ENCODE measurements at regions not wholly inside any gene's neighbourhood (a gene's known extent, or its start where the extent isn't known, plus 50 kb on each side); places are given as distances from the start of the nearest gene placed in this dataset.

DNA sequence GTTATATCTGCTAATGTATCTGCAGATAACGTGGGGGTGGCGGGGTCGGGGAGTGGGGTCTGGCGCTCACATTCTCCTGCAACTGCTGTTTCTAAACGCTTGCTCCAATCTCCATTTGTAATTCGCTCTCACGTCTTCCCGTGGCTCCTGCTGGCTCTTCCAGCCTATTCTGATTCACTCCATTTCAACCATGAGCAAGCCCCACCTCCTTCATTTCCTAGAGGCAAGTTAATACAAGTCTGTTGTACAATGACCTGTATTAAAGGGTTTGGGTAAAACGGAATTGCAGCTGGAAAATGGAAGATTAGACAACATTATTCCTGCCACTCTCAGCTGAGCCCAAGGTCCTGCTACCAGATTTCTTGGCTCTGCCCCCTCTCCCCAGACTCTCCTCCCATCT, 132.3 kb downstream of the CSNK2A3 start:
- H3K4me1 ChIP-seq (replicated peaks in 1 of 2): peaks cover 0 to 7% of the 10 kb centered on the region in 2 donors
- no peak overlapping the region for H3K4me3 ChIP-seq
- in situ Hi-C loops (cut with MboI; ENCODE audit: low pct_unique_long_range_greater_than_20kb in 2 of 9, low sequenced_read_pairs in 9 of 9, unreplicated experiment in 9 of 9): no loop called here
- no peak for ATAC-seq (replicated peaks in 6 of 8)
- H3K27ac ChIP-seq: no peak overlapping the region
- 77 to 80% methylated on average over 3 to 5 of the region's 9 CpGs; no CpG with 5 or more reads in 8 of the 10 experiments for WGBS, 10 experiments

DNA sequence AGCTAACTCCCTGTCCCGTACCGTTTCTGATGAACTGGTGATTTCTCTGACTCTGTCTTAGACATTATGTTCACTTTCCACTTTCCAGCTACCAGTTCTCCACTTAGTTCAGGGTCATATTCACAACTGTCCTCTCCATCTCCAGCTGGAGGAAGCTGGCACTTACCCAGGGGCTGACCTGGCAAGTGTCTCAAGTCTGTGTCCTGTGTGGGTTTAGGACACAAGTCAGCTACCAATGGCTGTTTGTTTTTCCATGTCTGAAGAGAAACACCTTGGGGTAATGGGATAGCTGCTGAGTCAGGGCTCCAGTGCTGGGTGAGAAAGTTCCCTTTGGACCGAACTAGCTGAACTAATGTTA, 134.4 kb downstream of the CSNK2A3 start:
- Histone ChIP-seq H3K4me3 (no peak overlapping the region), H3K4me1 (replicated peaks in 1 of 2) (peaks cover 0 to 7% of the 10 kb centered on the region in 2 donors), H3K27ac (no peak overlapping the region)
- no peak for ATAC-seq (replicated peaks in 6 of 8)
- WGBS, 10 experiments: 20 to 100% (median 89%) methylated on average over 1 to 3 of the region's 3 CpGs; no CpG with 5 or more reads in 1 of the 10 experiments
- in situ Hi-C loops (cut with MboI; ENCODE audit: low pct_unique_long_range_greater_than_20kb in 2 of 9, low sequenced_read_pairs in 9 of 9, unreplicated experiment in 9 of 9): no loop called here

- ATAC-seq (replicated peaks in 6 of 8): no peak
- Histone ChIP-seq H3K4me3 (no peak overlapping the region), H3K27ac (no peak overlapping the region), H3K4me1 (replicated peaks in 1 of 2) (peaks cover 0 to 7% of the 10 kb centered on the region in 2 donors)
- WGBS, 10 experiments: 60 to 88% (median 86%) methylated on average over 2 to 5 of the region's 5 CpGs; no CpG with 5 or more reads in 3 of the 10 experiments
- in situ Hi-C loops (cut with MboI; ENCODE audit: low pct_unique_long_range_greater_than_20kb in 2 of 9, low sequenced_read_pairs in 9 of 9, unreplicated experiment in 9 of 9): no loop called here
Measured at GRCh38 chr11:11217929-11218628, 135.0 kb downstream of the CSNK2A3 start.

- in situ Hi-C loops (cut with MboI; ENCODE audit: low pct_unique_long_range_greater_than_20kb in 2 of 9, low sequenced_read_pairs in 9 of 9, unreplicated experiment in 9 of 9): no loop called here
- no peak for ATAC-seq (replicated peaks in 6 of 8)
- Histone ChIP-seq H3K27ac (no peak overlapping the region), H3K4me3 (no peak overlapping the region), H3K4me1 (replicated peaks in 1 of 2) (peaks cover 0 to 7% of the 10 kb centered on the region in 2 donors)
- 6 to 100% (median 90%) methylated on average over 1 to 5 of the region's 9 CpGs; no CpG with 5 or more reads in 3 of the 10 experiments for WGBS, 10 experiments
Measured at GRCh38 chr11:11217289-11217928, 135.6 kb downstream of the CSNK2A3 start.

- Histone ChIP-seq H3K4me1 (replicated peaks in 1 of 2) (peaks cover 0 to 1% of the 10 kb centered on the region in 2 donors), H3K4me3 (no peak overlapping the region), H3K27ac (no peak overlapping the region)
- WGBS, 10 experiments: 33 to 86% (median 56%) methylated on average over 1 to 3 of the region's 3 CpGs; no CpG with 5 or more reads in 3 of the 10 experiments
- in situ Hi-C loops (cut with MboI; ENCODE audit: low pct_unique_long_range_greater_than_20kb in 2 of 9, low sequenced_read_pairs in 9 of 9, unreplicated experiment in 9 of 9): no loop called here
- peak in 4 of 8 experiments; percentile 32 to 79 (median 46) for ATAC-seq (replicated peaks in 6 of 8)
Measured at GRCh38 chr11:11215944-11216343, 137.1 kb downstream of the CSNK2A3 start.

GRCh38 chr11:11215058-11215815, 137.8 kb downstream of the CSNK2A3 start:
- no peak overlapping the region for H3K4me3 ChIP-seq
- no peak overlapping the region for H3K27ac ChIP-seq
- H3K4me1 ChIP-seq (replicated peaks in 1 of 2): no peaks in the 10 kb centered on the region
- peak in 1 of 8 experiments; percentile 25 for ATAC-seq (replicated peaks in 6 of 8)
- in situ Hi-C loops (cut with MboI; ENCODE audit: low pct_unique_long_range_greater_than_20kb in 2 of 9, low sequenced_read_pairs in 9 of 9, unreplicated experiment in 9 of 9): no loop called here
- WGBS, 10 experiments: 40 to 100% (median 82%) methylated on average over 1 to 4 of the region's 5 CpGs

GRCh38 chr11:11213117-11213516, 139.9 kb downstream of the CSNK2A3 start:
- no peak for ATAC-seq (replicated peaks in 6 of 8)
- no peak overlapping the region for H3K27ac ChIP-seq
- H3K4me3 ChIP-seq: no peak overlapping the region
- in situ Hi-C loops (cut with MboI; ENCODE audit: low pct_unique_long_range_greater_than_20kb in 2 of 9, low sequenced_read_pairs in 9 of 9, unreplicated experiment in 9 of 9): no loop called here
- no peaks in the 10 kb centered on the region for H3K4me1 ChIP-seq (replicated peaks in 1 of 2)
- 14 to 100% (median 67%) methylated on average over 1 to 4 of the region's 4 CpGs; no CpG with 5 or more reads in 3 of the 10 experiments for WGBS, 10 experiments

GRCh38 chr11:11211888-11212287, 141.2 kb downstream of the CSNK2A3 start:
- Histone ChIP-seq H3K4me1 (replicated peaks in 1 of 2) (no peaks in the 10 kb centered on the region), H3K4me3 (no peak overlapping the region), H3K27ac (no peak overlapping the region)
- no peak for ATAC-seq (replicated peaks in 6 of 8)
- in situ Hi-C loops (cut with MboI; ENCODE audit: low pct_unique_long_range_greater_than_20kb in 2 of 9, low sequenced_read_pairs in 9 of 9, unreplicated experiment in 9 of 9): no loop called here

DNA sequence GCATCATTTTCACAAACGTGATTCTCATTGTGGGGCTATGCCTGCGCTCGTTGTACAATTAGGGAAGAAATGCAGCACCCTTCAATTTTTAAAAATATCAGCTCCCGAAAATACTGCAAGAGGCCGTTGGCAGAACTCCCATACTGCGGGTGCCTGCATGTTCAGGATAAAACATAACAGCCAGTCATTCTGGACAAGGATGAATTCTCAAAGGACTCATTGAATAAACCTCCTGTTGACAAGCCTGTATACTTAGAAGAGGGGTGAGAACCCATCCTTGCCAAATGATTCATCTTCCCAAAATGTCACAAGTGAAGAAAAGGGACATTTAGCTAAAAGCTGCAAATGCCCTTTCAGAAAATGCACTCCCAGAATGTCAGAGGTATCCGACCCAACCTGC, 141.9 kb downstream of the CSNK2A3 start:
- in situ Hi-C loops (cut with MboI; ENCODE audit: low pct_unique_long_range_greater_than_20kb in 2 of 9, low sequenced_read_pairs in 9 of 9, unreplicated experiment in 9 of 9): no loop called here
- Histone ChIP-seq H3K4me3 (no peak overlapping the region), H3K27ac (no peak overlapping the region), H3K4me1 (replicated peaks in 1 of 2) (no peaks in the 10 kb centered on the region)
- WGBS, 10 experiments: 9 to 100% (median 87%) methylated on average over 2 to 7 of the region's 7 CpGs; no CpG with 5 or more reads in 1 of the 10 experiments
- ATAC-seq (replicated peaks in 6 of 8): no peak

DNA sequence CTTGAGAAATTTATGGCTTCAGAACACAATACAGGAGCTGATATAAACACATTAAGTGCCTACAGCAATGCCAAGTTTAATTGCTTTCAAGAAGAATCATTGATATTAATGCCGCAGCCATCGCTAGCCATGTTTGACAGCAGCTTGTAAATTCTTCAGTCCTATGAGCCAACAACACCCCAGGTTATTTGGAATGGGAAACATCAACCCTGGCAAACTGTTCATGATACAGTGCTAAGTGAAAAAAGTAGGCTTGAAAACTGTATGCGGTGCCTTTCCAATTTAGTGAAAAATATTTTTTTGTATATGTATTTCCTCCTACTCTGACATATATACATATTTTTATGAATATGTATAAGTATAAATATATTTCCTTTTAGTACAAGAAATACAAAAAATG, 142.6 kb downstream of the CSNK2A3 start:
- WGBS, 10 experiments: 73 to 90% (median 78%) methylated on average over 2 to 3 of the region's 3 CpGs; no CpG with 5 or more reads in 3 of the 10 experiments
- in situ Hi-C loops (cut with MboI; ENCODE audit: low pct_unique_long_range_greater_than_20kb in 2 of 9, low sequenced_read_pairs in 9 of 9, unreplicated experiment in 9 of 9): no loop called here
- H3K4me1 ChIP-seq (replicated peaks in 1 of 2): no peaks in the 10 kb centered on the region
- no peak for ATAC-seq (replicated peaks in 6 of 8)
- no peak overlapping the region for H3K4me3 ChIP-seq
- H3K27ac ChIP-seq: no peak overlapping the region

DNA sequence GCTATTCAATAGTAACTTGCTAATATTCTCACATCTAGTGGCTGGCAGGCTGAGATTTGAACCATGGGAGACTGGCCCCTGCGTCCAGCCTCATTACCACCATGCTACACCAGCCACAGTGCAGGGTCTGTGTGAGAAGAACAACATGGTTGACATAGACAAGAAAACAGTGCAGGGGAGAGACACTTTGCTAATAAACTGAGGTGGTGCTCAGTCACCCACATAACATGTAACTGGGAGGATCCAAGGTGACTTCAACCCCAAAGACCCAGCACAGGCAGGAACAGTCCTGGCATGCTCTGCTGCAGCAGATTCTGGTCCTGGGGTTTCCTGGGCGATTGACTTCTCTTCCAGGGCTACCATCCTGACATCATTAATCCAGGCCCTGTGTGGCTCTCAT, 143.1 kb downstream of the CSNK2A3 start:
- in situ Hi-C loops (cut with MboI; ENCODE audit: low pct_unique_long_range_greater_than_20kb in 2 of 9, low sequenced_read_pairs in 9 of 9, unreplicated experiment in 9 of 9): no loop called here
- no peak for ATAC-seq (replicated peaks in 6 of 8)
- no peaks in the 10 kb centered on the region for H3K4me1 ChIP-seq (replicated peaks in 1 of 2)
- 60 to 88% (median 80%) methylated on average over 1 to 2 of the region's 2 CpGs; no CpG with 5 or more reads in 5 of the 10 experiments for WGBS, 10 experiments
- no peak overlapping the region for H3K27ac ChIP-seq
- H3K4me3 ChIP-seq: no peak overlapping the region

- ATAC-seq (replicated peaks in 6 of 8): no peak
- Histone ChIP-seq H3K4me1 (replicated peaks in 1 of 2) (no peaks in the 10 kb centered on the region), H3K27ac (no peak overlapping the region), H3K4me3 (no peak overlapping the region)
- 67 to 100% (median 92%) methylated on average over 1 to 4 of the region's 4 CpGs; no CpG with 5 or more reads in 4 of the 10 experiments for WGBS, 10 experiments
- in situ Hi-C loops (cut with MboI; ENCODE audit: low pct_unique_long_range_greater_than_20kb in 2 of 9, low sequenced_read_pairs in 9 of 9, unreplicated experiment in 9 of 9): no loop called here
Measured at GRCh38 chr11:11208994-11209393, 144.1 kb downstream of the CSNK2A3 start.

- 0 to 100% (median 81%) methylated on average over 1 to 3 of the region's 3 CpGs for WGBS, 10 experiments
- Histone ChIP-seq H3K4me3 (no peak overlapping the region), H3K27ac (no peak overlapping the region), H3K4me1 (replicated peaks in 1 of 2) (no peaks in the 10 kb centered on the region)
- in situ Hi-C loops (cut with MboI; ENCODE audit: low pct_unique_long_range_greater_than_20kb in 2 of 9, low sequenced_read_pairs in 9 of 9, unreplicated experiment in 9 of 9): no loop called here
- ATAC-seq (replicated peaks in 6 of 8): no peak
Measured at GRCh38 chr11:11207428-11207827, 145.6 kb downstream of the CSNK2A3 start.
